ENCODE measurements at regions not wholly inside any gene's neighbourhood (a gene's known extent, or its start where the extent isn't known, plus 50 kb on each side); places are given as distances from the start of the nearest gene placed in this dataset.

DNA sequence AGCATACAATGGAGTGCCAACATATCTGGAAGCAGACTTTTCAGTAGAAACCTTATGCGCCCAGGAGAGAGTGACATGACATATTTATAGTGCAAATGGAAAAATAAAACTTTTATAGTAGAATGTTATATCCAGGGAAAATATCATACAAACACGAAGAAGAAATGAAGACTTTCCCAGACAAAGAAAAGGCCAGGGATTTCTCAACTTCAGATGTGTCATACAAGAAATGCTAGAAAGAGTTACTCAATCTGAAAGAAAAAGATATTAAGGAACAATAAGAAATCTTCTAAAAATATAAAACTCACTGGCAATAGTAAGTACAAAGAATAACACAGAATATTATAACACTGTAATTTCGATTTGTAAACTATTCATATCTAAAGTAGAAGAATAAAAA lies 1269.3 kb downstream of the GRIK2 start:
- TF ChIP-seq, protein P1, sequence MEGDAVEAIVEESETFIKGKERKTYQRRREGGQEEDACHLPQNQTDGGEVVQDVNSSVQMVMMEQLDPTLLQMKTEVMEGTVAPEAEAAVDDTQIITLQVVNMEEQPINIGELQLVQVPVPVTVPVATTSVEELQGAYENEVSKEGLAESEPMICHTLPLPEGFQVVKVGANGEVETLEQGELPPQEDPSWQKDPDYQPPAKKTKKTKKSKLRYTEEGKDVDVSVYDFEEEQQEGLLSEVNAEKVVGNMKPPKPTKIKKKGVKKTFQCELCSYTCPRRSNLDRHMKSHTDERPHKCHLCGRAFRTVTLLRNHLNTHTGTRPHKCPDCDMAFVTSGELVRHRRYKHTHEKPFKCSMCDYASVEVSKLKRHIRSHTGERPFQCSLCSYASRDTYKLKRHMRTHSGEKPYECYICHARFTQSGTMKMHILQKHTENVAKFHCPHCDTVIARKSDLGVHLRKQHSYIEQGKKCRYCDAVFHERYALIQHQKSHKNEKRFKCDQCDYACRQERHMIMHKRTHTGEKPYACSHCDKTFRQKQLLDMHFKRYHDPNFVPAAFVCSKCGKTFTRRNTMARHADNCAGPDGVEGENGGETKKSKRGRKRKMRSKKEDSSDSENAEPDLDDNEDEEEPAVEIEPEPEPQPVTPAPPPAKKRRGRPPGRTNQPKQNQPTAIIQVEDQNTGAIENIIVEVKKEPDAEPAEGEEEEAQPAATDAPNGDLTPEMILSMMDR (IDR thresholded peaks at IDR 0.05; ENCODE audit: insufficient read depth, low read length, poor library complexity, severe bottlenecking): no peak
- TF ChIP-seq EZH2phosphoT487 (conservative IDR thresholded peaks at IDR 0.05; ENCODE audit: low read length): no peak

DNA sequence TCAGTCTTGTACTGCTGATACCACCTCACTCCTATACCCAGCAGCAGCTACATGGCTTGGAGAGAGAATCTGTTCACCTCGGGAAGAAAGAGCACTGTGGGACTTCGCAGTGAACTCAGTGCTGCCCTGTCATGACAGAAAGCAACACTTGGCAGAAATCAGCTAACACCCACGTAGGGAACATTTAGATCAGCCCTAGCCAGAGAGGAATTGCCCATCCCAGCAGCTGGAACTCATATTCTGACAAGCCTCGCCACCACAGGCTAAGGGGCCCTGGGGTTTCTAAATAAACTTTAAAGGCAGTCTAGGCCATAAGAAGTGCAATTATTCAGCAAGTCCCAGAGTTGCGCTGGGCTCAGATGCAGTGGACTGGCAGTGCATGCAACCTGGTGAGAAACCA lies 1266.8 kb downstream of the GRIK2 start:
- Histone ChIP-seq H3F3A (ENCODE audit: insufficient read depth) (no peaks in the 10 kb centered on the region), H4K20me1 (ENCODE audit: low read depth, low read length) (no peaks in the 10 kb centered on the region), H3K27ac (ENCODE audit: low read depth, low read length) (no peak overlapping the region), H3K4me3 (ENCODE audit: insufficient read depth, low read length, poor library complexity, severe bottlenecking) (no peak overlapping the region), H3K9me3 (ENCODE audit: insufficient read depth, low read length) (no peaks in the 10 kb centered on the region), H3K9me2 (replicated peaks; ENCODE audit: insufficient read depth, low read length) (no peaks in the 10 kb centered on the region), H3K4me2 (ENCODE audit: low read depth, low read length, poor library complexity, severe bottlenecking) (no peak overlapping the region), H3K9ac (ENCODE audit: low read length) (no peak overlapping the region), H3K36me3 (ENCODE audit: low read length) (no peaks in the 10 kb centered on the region), H2AFZ (ENCODE audit: low read depth, low read length, severe bottlenecking) (no peak overlapping the region), H3K27me3 (ENCODE audit: low read length) (no peaks in the 10 kb centered on the region), H3K79me2 (ENCODE audit: insufficient read depth, low read length) (no peaks in the 10 kb centered on the region)
- TF ChIP-seq, protein P1 (IDR thresholded peaks at IDR 0.05; ENCODE audit: insufficient read depth, low read length, poor library complexity, severe bottlenecking): no peak
- no peak for TF ChIP-seq EZH2phosphoT487 (conservative IDR thresholded peaks at IDR 0.05; ENCODE audit: low read length)

More for the DNA sequence above, 1269.3 kb downstream of the GRIK2 start:
- H3K36me3 ChIP-seq (ENCODE audit: low read length): no peaks in the 10 kb centered on the region
- H3K9me2 ChIP-seq (replicated peaks; ENCODE audit: insufficient read depth, low read length): no peaks in the 10 kb centered on the region
- no peak overlapping the region for H2AFZ ChIP-seq (ENCODE audit: low read depth, low read length, severe bottlenecking)
- no peaks in the 10 kb centered on the region for H3F3A ChIP-seq (ENCODE audit: insufficient read depth)
- H3K9me3 ChIP-seq (ENCODE audit: insufficient read depth, low read length): no peaks in the 10 kb centered on the region
- no peaks in the 10 kb centered on the region for H3K79me2 ChIP-seq (ENCODE audit: insufficient read depth, low read length)
- H3K27ac ChIP-seq (ENCODE audit: low read depth, low read length): no peak overlapping the region
- H3K27me3 ChIP-seq (ENCODE audit: low read length): no peaks in the 10 kb centered on the region
- H3K4me3 ChIP-seq (ENCODE audit: insufficient read depth, low read length, poor library complexity, severe bottlenecking): no peak overlapping the region
- no peak overlapping the region for H3K9ac ChIP-seq (ENCODE audit: low read length)
- no peaks in the 10 kb centered on the region for H4K20me1 ChIP-seq (ENCODE audit: low read depth, low read length)
- no peak overlapping the region for H3K4me2 ChIP-seq (ENCODE audit: low read depth, low read length, poor library complexity, severe bottlenecking)

GRCh38 chr6:102655823-102656222 lies 1262.3 kb downstream of the GRIK2 start:
- Histone ChIP-seq H3K4me3 (ENCODE audit: insufficient read depth, low read length, poor library complexity, severe bottlenecking) (no peak overlapping the region), H4K20me1 (ENCODE audit: low read depth, low read length) (no peaks in the 10 kb centered on the region), H2AFZ (ENCODE audit: low read depth, low read length, severe bottlenecking) (no peak overlapping the region), H3K36me3 (ENCODE audit: low read length) (no peaks in the 10 kb centered on the region), H3K9me2 (replicated peaks; ENCODE audit: insufficient read depth, low read length) (no peaks in the 10 kb centered on the region), H3K9me3 (ENCODE audit: insufficient read depth, low read length) (no peaks in the 10 kb centered on the region), H3K27ac (ENCODE audit: low read depth, low read length) (no peak overlapping the region), H3K9ac (ENCODE audit: low read length) (no peak overlapping the region), H3K27me3 (ENCODE audit: low read length) (no peaks in the 10 kb centered on the region), H3K79me2 (ENCODE audit: insufficient read depth, low read length) (no peaks in the 10 kb centered on the region), H3K4me2 (ENCODE audit: low read depth, low read length, poor library complexity, severe bottlenecking) (no peak overlapping the region), H3F3A (ENCODE audit: insufficient read depth) (no peaks in the 10 kb centered on the region)
- TF ChIP-seq EZH2phosphoT487 (conservative IDR thresholded peaks at IDR 0.05; ENCODE audit: low read length): no peak
- TF ChIP-seq, protein P1 (IDR thresholded peaks at IDR 0.05; ENCODE audit: insufficient read depth, low read length, poor library complexity, severe bottlenecking): no peak
